M059J (cell line): ENCODE measurements at regions not wholly inside any gene's neighbourhood (a gene's known extent, or its start where the extent isn't known, plus 50 kb on each side); places are given as distances from the start of the nearest gene placed in this dataset.
"Not testable (repeated sequence)": the region's sequence is repeated elsewhere in the genome, so short reads cannot be mapped to it uniquely, and the experiment has no call there.

ENCODE experiments used
- DNase-seq: peaks from one replicate; pipeline ENCODE4 v3.0.0-alpha.2; 2012; ENCODE audit warnings: low read depth

- DNase-seq: not testable (repeated sequence)
Observed at GRCh38 chr15:24311692-24312091, 363.9 kb upstream of the NPAP1 start.

DNA sequence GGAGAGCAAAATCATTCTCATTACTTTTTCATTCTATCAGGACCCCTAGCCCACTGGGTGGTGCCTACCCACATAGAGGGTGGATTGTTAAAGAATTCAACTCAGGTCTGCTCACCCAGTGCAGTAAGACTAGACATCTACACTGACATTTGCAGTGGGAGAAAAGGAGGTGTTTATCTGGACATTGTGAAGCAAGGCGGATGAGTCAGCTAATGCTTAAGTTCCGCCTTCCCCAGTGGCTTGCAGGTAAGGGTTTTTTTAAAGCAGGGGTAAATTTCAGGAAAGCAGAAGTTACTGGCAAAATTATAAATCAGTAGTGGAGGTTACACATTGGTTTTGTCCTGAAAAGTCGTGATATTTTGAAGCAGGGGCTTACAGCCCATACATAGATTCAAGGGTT, 359.2 kb upstream of the NPAP1 start:
- not testable (repeated sequence) for DNase-seq

DNA sequence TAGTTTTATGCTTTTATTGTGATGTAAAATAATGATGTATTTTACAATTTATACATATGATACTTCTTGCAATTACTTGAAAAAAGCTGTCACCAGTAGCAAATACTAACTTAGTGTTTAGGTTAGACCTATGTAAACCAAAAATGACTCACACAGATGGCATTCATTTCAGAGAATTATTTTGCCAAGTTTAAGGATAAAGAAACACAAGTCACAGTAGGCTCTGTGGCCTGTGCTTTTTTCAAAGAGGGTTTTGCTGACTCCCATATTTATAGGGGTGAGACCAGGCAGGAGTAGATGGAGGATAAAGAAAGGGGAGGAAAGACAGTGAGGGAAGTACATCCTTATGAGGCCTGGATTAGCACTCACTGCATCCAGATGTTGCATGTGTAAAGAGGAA, 356.6 kb upstream of the NPAP1 start:
- DNase-seq: no peak

DNA sequence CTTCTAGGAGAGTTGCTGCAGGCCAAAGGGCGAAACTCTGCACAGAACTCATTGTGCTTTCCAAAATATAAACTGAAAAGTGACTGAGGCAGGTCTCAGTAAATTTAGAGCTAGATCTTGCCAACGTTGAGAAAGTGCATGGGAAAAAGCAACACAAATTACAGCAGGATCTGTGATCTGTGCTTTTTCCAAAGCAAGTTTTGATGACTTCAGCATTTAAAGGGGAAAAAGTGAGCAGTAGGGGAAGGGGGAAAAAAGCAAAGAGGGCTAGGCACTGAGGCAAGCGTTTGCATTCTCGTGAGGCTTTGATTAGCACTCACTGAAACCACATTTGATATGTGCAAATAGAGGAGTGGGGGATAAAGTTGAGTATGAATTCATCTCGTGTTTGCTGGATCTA, 351.5 kb upstream of the NPAP1 start:
- not testable (repeated sequence) for DNase-seq

GRCh38 chr15:24326513-24326912, 349.1 kb upstream of the NPAP1 start:
- DNase-seq: not testable (repeated sequence)

DNA sequence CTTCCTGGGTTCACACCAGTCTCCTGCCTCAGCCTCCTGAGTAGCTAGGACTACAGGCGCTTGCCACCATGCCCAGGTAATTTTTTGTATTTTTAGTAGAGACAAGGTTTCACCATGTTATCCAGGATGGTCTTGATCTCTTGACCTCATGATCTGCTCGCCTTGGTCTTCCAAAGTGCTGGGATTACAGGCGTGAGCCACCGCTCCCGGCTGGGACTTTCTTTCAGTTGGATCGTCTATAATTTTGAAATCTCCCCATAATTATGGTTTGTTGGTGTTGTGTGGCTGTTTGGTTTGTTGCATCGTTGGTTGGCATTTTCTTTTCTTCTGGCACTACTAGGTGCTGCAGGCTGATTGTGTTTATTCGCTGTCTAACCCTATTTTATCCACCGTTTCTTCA, 343.6 kb upstream of the NPAP1 start:
- not testable (repeated sequence) for DNase-seq

- DNase-seq: not testable (repeated sequence)
Observed at GRCh38 chr15:24341876-24342275, 333.7 kb upstream of the NPAP1 start.

GRCh38 chr15:24352777-24353176, 322.8 kb upstream of the NPAP1 start:
- not testable (repeated sequence) for DNase-seq

GRCh38 chr15:24381103-24381502, 294.5 kb upstream of the NPAP1 start:
- DNase-seq: not testable (repeated sequence)

- DNase-seq: not testable (repeated sequence)
Observed at GRCh38 chr15:24385258-24385657, 290.3 kb upstream of the NPAP1 start.

- DNase-seq: no peak
Observed at GRCh38 chr15:24394303-24394702, 281.3 kb upstream of the NPAP1 start.

- not testable (repeated sequence) for DNase-seq
Observed at GRCh38 chr15:24412649-24413048, 262.9 kb upstream of the NPAP1 start.

DNA sequence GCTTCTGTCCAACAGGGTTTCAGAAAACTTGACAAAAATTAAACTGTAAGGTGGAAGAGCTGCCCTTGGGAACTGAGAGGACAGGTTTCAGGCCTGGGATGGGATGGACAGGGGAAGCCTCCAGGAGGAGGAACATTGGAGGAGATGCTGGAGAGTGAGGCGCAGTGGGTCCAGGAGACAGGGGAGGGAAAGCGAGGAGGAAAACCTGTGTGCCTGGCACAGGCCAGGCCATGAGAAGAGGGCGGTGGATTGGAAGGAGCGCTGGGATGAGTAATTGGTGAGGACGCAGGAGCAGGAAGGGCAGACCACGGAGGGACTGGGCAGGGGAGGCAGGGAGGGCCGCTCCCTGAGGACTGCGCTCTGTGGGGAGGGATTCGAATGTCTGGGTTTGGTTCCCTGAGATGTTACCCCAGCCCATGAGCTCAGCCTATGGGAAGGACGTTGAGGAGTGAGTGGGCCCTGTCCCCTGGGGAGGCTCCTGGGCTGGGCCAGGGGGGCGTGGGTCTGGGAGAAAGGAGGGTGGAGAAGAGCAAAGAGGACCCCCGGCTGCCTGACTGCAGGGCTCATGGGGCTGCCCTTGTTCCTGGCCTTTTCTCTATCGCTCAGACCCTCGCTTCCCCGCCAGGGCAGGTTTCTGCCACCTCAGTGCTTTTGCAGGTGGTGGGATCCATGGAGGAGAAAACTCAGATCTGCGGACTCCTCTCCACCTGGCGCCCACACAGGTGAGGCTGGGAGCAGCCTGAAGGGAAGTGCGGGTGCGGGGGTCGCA, 249.1 kb upstream of the NPAP1 start:
- not testable (repeated sequence) for DNase-seq

DNA sequence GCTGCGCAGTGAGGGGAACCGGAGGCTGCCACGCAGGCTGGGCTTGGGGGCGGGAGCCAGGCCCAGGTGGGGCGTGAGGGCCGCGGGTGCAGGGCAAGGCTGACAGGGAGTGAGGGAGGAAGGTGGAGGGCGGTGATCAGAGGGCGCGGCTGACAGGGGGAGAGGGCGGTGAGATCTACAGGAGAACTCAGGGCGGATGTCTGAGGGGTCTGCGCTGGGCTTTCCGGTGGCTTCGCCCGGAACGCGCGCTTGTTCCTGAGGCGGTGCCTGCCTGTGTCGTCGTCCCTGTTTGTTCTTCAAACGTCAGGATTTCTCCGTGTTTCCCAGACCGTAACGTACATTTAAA, 248.5 kb upstream of the NPAP1 start:
- not testable (repeated sequence) for DNase-seq

DNA sequence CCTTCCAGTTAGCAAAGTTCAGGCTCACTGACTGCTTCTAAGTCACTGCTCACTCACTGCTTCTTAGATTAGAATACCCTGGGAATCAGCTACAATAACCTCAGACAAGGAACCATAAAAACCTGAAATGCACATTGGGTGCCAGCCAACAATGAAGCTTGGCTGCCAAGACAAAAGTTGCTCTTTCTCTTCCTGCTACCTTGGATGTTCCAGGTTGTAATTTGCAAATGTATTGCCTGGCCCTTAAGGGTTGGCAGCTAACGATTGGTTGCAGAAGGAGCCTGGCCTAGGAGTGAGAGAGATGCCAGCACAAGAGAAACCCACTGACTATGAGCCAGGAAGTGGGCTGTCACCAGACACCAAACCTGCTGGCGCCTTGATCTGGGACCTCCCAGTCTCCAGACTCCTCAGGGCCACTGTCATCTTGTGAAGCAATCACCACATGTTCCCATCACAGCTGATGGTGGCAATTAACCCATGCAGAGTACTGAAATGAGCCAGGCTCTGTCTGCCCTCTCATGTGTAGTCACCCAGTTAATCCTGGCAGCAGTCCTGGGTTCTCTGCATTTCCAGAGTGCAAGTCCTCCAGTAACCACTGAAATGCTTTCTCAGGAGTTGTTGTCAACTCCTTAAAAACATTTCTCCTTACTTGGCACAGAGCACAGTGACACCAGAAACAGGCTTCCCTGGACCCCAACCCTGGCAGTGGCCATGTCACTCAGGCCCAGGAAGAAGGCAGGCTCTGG, 240.3 kb upstream of the NPAP1 start:
- not testable (repeated sequence) for DNase-seq

- not testable (repeated sequence) for DNase-seq
Observed at GRCh38 chr15:24437270-24437669, 238.3 kb upstream of the NPAP1 start.

GRCh38 chr15:24437735-24438134, 237.8 kb upstream of the NPAP1 start:
- DNase-seq: not testable (repeated sequence)

DNA sequence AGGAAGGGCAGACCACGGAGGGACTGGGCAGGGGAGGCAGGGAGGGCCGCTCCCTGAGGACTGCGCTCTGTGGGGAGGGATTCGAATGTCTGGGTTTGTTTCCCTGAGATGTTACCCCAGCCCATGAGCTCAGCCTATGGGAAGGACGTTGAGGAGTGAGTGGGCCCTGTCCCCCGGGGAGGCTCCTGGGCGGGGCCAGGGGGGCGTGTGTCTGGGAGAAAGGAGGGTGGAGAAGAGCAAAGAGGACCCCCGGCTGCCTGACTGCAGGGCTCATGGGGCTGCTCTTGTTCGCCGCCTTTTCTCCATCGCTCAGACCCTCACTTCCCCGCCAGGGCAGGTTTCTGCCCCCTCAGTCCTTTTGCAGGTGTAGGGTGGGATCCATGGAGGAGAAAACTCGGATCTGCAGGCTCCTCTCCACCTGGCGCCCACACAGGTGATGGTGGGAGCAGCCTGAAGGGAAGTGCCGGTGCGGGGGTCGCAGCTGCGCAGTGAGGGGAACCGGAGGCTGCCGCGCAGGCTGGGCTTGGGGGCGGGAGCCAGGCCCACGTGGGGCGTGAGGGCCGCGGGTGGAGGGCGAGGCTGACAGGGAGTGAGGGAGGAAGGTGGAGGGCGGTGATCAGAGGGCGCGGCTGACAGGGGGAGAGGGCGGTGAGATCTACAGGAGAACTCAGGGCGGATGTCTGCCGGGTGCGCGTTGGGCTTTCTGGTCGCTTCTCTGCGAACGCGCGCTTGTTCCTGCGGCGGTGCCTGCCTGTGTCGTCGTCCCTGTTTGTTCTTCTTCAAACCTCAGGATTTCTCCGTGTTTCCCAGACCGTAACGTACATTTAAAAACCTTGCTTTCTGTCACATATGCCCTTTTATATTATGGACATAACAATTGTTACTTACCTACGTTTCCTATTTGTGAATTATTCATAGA, 198.2 kb upstream of the NPAP1 start:
- DNase-seq: not testable (repeated sequence)

GRCh38 chr15:24485885-24486567, 189.5 kb upstream of the NPAP1 start:
- not testable (repeated sequence) for DNase-seq

DNA sequence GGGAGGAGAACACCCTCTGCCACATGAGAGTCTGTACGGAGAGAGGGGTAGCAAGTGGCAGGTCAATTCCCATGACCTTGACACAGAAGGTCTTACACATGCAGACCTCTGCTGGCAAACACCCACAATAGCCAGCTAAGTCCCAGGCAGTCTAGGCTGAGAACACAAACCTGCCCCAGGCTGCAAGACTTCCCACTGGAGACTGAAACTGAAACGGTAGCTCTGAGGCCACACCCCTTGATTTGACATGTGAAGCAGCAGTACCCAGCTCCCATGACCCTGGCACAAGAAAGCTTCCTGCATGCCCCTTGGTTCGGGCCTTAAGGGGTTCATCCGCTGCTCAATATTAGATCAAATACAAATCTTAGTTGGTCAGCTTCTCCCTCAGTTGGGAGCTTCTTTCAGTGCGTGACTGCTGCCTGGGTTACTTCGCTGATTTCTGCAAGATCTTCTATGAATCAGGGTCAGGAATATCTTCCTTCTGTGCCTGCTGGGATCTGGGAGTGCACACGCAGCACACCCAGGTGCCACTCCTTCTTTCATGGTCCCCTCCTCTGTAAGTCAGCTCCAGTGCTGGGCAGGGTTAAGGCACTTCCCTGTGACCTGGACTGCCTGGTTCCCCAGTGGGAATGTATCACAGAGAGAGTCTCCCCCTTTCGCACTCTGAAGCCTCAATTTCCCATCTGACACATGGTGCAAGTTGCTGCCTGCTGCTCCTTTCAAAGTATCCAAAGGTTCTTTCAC, 187.2 kb upstream of the NPAP1 start:
- DNase-seq: not testable (repeated sequence)

- not testable (repeated sequence) for DNase-seq
Observed at GRCh38 chr15:24505216-24505615, 170.4 kb upstream of the NPAP1 start.
